MCF 10A (cell line): ENCODE measurements at regions not wholly inside any gene's neighbourhood (a gene's known extent, or its start where the extent isn't known, plus 50 kb on each side); places are given as distances from the start of the nearest gene placed in this dataset.

Source experiments
- BruUV-seq: library from RNA; stranded (reverse); fragments of 400-500 nt; replicated peaks from 2 replicates; lab custom pipeline; 2021; lab: Mats Ljungman, UMichigan
- CTCF ChIA-PET: fragments of 300-600 bp; sonication (Branson Sonifier 250); formaldehyde crosslinking; extraction: SDS; loops from one replicate; lab custom pipeline; 2021; ENCODE audit warnings: antibody characterized with exemption, inconsistent platforms; lab: Yijun Ruan, JAX
- POLR2A ChIA-PET: fragments of 300-600, 350-650 bp; sonication (Branson Sonifier 250); formaldehyde crosslinking; extraction: SDS; loops from one replicate; lab custom pipeline; 2020; ENCODE audit warnings: antibody characterized with exemption, inconsistent platforms; lab: Yijun Ruan, JAX
- DNase-seq: peaks from one replicate; pipeline ENCODE4 v3.0.0-alpha.2; 2018; ENCODE audit not compliant: unreplicated experiment
- H3K27ac Mint-ChIP-seq: one replicate; pipeline ENCODE4 v1.8.0; 2022; ENCODE audit warnings: mild to moderate bottlenecking, low read depth, mixed read lengths; ENCODE audit not compliant: unreplicated experiment
- H3K27me3 Mint-ChIP-seq: one replicate; pipeline ENCODE4 v1.8.0; 2022; ENCODE audit warnings: mixed read lengths; ENCODE audit not compliant: insufficient read depth, unreplicated experiment
- H3K36me3 Mint-ChIP-seq: one replicate; pipeline ENCODE4 v1.8.0; 2022; ENCODE audit warnings: mild to moderate bottlenecking, moderate library complexity, mixed read lengths; ENCODE audit not compliant: insufficient read depth, unreplicated experiment
- H3K4me1 Mint-ChIP-seq: one replicate; pipeline ENCODE4 v1.8.0; 2022; ENCODE audit warnings: mixed read lengths; ENCODE audit not compliant: insufficient read depth, unreplicated experiment
- H3K4me3 Mint-ChIP-seq: one replicate; pipeline ENCODE4 v1.8.0; 2022; ENCODE audit warnings: mild to moderate bottlenecking, moderate library complexity, mixed read lengths; ENCODE audit not compliant: unreplicated experiment
- H3K9me3 Mint-ChIP-seq: one replicate; pipeline ENCODE4 v1.8.0; 2022; ENCODE audit warnings: mixed read lengths; ENCODE audit not compliant: unreplicated experiment
- CTCF ChIP-seq: fragments of 200-600 bp; IDR thresholded peaks from one replicate; pipeline ENCODE4 v1.8.0; 2022; ENCODE audit warnings: antibody characterized with exemption, mild to moderate bottlenecking; ENCODE audit not compliant: unreplicated experiment
- intact Hi-C: fragments of 100-400 bp; cut with micrococcal nuclease; formaldehyde crosslinking; loops from 2 replicates; pipeline ENCODE4 v1.14.1; 2022

DNA sequence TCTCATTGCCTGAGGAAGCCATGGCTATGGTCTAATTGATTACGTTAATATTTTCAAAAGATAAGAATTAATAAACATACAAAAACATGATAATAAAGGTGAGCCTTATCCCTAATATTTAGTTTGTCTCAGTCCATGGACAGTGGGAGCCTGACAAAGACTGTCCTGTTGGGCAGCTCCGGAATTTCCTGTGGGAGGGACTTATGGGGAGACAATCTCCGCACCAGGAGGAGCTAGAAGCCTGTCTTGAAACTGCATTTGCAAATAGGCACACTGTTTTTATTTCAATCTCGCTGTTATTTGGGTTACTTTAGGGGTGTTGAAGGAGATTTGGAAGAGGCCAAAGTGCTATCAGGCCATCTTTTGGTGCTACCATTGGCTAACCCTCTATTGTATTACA is 50.8 kb upstream of the ZDHHC17 start:
- TF ChIP-seq CTCF, result no peak
- Mint-ChIP-seq H3K27me3 (no peaks in the 10 kb centered on the region), H3K4me3 (no peak overlapping the region), H3K27ac (no peak overlapping the region), H3K4me1 (peaks cover 5% of the 10 kb centered on the region), H3K9me3 (no peaks in the 10 kb centered on the region), H3K36me3 (no peaks in the 10 kb centered on the region)
- BruUV-seq, result no TSS peak
- ChIA-PET POLR2A (no interaction called here), CTCF (interaction anchor here (0.7 kb wide), 1 partner anchor 16 kb away, joined by 3 read pairs; no protein-coding TSS in a partner anchor)
- peak; percentile 16 for DNase-seq
- intact Hi-C loops, result no loop called here

- no peaks in the 10 kb centered on the region for H3K36me3 Mint-ChIP-seq
- peaks cover 5% of the 10 kb centered on the region for H3K4me1 Mint-ChIP-seq
- no peaks in the 10 kb centered on the region for H3K9me3 Mint-ChIP-seq
- ChIA-PET CTCF (no interaction called here), POLR2A (interaction anchor here (0.6 kb wide), 1 partner anchor 107 kb away, joined by 4 read pairs; no protein-coding TSS in a partner anchor)
- DNase-seq, result no peak
- H3K27ac Mint-ChIP-seq, result no peak overlapping the region
- no TSS peak for BruUV-seq
- no peak overlapping the region for H3K4me3 Mint-ChIP-seq
- no peak for TF ChIP-seq CTCF
- intact Hi-C loops, result no loop called here
- H3K27me3 Mint-ChIP-seq, result no peaks in the 10 kb centered on the region
Observed at GRCh38 chr12:76713986-76714385, 49.9 kb upstream of the ZDHHC17 start.
